ENCODE measurements at regions not wholly inside any gene's neighbourhood (a gene's known extent, or its start where the extent isn't known, plus 50 kb on each side); places are given as distances from the start of the nearest gene placed in this dataset.
A peak's percentile ranks its signal among the peaks of the same experiment; 100 is the strongest.
"Not testable (repeated sequence)": the region's sequence is repeated elsewhere in the genome, so short reads cannot be mapped to it uniquely, and the experiment has no call there.

- DNase-seq (ENCODE audit: low read depth in 3 of 3): not testable (repeated sequence)
These were observed 81.5 kb downstream of the TRIM69 start for GRCh38 chr15:44817797-44818196.

GRCh38 chr15:44819331-44819987 lies 83.1 kb downstream of the TRIM69 start:
- DNase-seq (ENCODE audit: low read depth in 3 of 3): not testable (repeated sequence)

- not testable (repeated sequence) for DNase-seq (ENCODE audit: low read depth in 3 of 3)
These were observed 84.2 kb downstream of the TRIM69 start for GRCh38 chr15:44820535-44820934.

- DNase-seq (ENCODE audit: low read depth in 3 of 3): not testable (repeated sequence)
These were observed 84.6 kb downstream of the TRIM69 start for GRCh38 chr15:44820967-44821366.

GRCh38 chr15:44824277-44825145 lies 88.2 kb downstream of the TRIM69 start:
- DNase-seq (ENCODE audit: low read depth in 3 of 3): not testable (repeated sequence)

- not testable (repeated sequence) for DNase-seq (ENCODE audit: low read depth in 3 of 3)
These were observed 90.3 kb downstream of the TRIM69 start for GRCh38 chr15:44826583-44826982.

GRCh38 chr15:44828229-44828914 lies 92.0 kb downstream of the TRIM69 start:
- not testable (repeated sequence) for DNase-seq (ENCODE audit: low read depth in 3 of 3)

GRCh38 chr15:44829150-44829549 lies 92.8 kb downstream of the TRIM69 start:
- not testable (repeated sequence) for DNase-seq (ENCODE audit: low read depth in 3 of 3)

GRCh38 chr15:44830692-44831408 lies 94.5 kb downstream of the TRIM69 start:
- DNase-seq (ENCODE audit: low read depth in 3 of 3): peak in 1 of 3 experiments; percentile 4

- DNase-seq (ENCODE audit: low read depth in 3 of 3): not testable (repeated sequence)
These were observed 95.0 kb downstream of the TRIM69 start for GRCh38 chr15:44831409-44831741.

- not testable (repeated sequence) for DNase-seq (ENCODE audit: low read depth in 3 of 3)
These were observed 95.8 kb downstream of the TRIM69 start for GRCh38 chr15:44832133-44832532.

- not testable (repeated sequence) for DNase-seq (ENCODE audit: low read depth in 3 of 3)
These were observed 96.8 kb downstream of the TRIM69 start for GRCh38 chr15:44833081-44833480.

- not testable (repeated sequence) for DNase-seq (ENCODE audit: low read depth in 3 of 3)
These were observed 97.4 kb downstream of the TRIM69 start for GRCh38 chr15:44833761-44834160.

- DNase-seq (ENCODE audit: low read depth in 3 of 3): not testable (repeated sequence)
These were observed 98.8 kb downstream of the TRIM69 start for GRCh38 chr15:44835082-44835481.

- no peak for DNase-seq (ENCODE audit: low read depth in 3 of 3)
These were observed 99.8 kb downstream of the TRIM69 start for GRCh38 chr15:44836094-44836493.

- DNase-seq (ENCODE audit: low read depth in 3 of 3): not testable (repeated sequence)
These were observed 102.6 kb downstream of the TRIM69 start for GRCh38 chr15:44838929-44839328.

GRCh38 chr15:44841762-44842161 lies 105.4 kb downstream of the TRIM69 start:
- DNase-seq (ENCODE audit: low read depth in 3 of 3): not testable (repeated sequence)

GRCh38 chr15:44842883-44843282 lies 106.6 kb downstream of the TRIM69 start:
- DNase-seq (ENCODE audit: low read depth in 3 of 3): not testable (repeated sequence)

- not testable (repeated sequence) for DNase-seq (ENCODE audit: low read depth in 3 of 3)
These were observed 108.6 kb downstream of the TRIM69 start for GRCh38 chr15:44844936-44845335.

GRCh38 chr15:44846156-44846555 lies 109.8 kb downstream of the TRIM69 start:
- not testable (repeated sequence) for DNase-seq (ENCODE audit: low read depth in 3 of 3)

- DNase-seq (ENCODE audit: low read depth in 3 of 3): not testable (repeated sequence)
These were observed 108.9 kb upstream of the TERB2 start for GRCh38 chr15:44847555-44847954.

GRCh38 chr15:44848859-44849258 lies 107.6 kb upstream of the TERB2 start:
- DNase-seq (ENCODE audit: low read depth in 3 of 3): not testable (repeated sequence)

All from stimulated activated CD4-positive, alpha-beta T cell treated with anti-CD3 and anti-CD28 coated beads, TNF-alpha, amount 100 ng/mL, for 24 hours (primary cell).